HepG2 (cell line): ENCODE measurements at regions not wholly inside any gene's neighbourhood (a gene's known extent, or its start where the extent isn't known, plus 50 kb on each side); places are given as distances from the start of the nearest gene placed in this dataset.

Experiments
- ATAC-seq: fragments of 200-7000 bp; cut with Tn5 transposase; 3 replicates; pipeline ENCODE4 v1.9.1; 2020; ENCODE audit warnings: mild to moderate bottlenecking, moderate library complexity
- BruUV-seq: library from RNA; stranded (reverse); fragments of 400-500 nt; replicated peaks from 2 replicates; lab custom pipeline; 2021; lab: Mats Ljungman, UMichigan
- CTCF ChIA-PET: fragments of 300-600 bp; formaldehyde crosslinking; extraction: SDS; loops from one replicate; lab custom pipeline; 2021; ENCODE audit warnings: low total read pairs, inconsistent platforms, low intra/inter-chr PET ratio; lab: Yijun Ruan, JAX
- POLR2A ChIA-PET: fragments of 350-600 bp; sonication (Branson Sonifier 250); formaldehyde crosslinking; loops from one replicate; lab custom pipeline; 2020; ENCODE audit warnings: antibody characterized with exemption, inconsistent platforms; lab: Yijun Ruan, JAX
- DNase-seq: peaks from one replicate; pipeline ENCODE4 v3.0.0-alpha.2; 2015; ENCODE audit warnings: low spot score
- FAIRE-seq: peaks from 3 replicates; lab custom pipeline; 2011; peaks lifted over from hg19 to GRCh38; lab: Jason Lieb, UNC
- H2AFZ ChIP-seq: one replicate; pipeline ENCODE4 v1.6.1; 2011; ENCODE audit warnings: low read length, inconsistent platforms
- H3K27ac ChIP-seq: fragments of 300-600 bp; 3 replicates; pipeline ENCODE4 v1.8.0; 2011; ENCODE audit warnings: mixed run types, mild to moderate bottlenecking, mixed read lengths, low read length, inconsistent platforms; ENCODE audit not compliant: insufficient read depth; ENCODE audit errors: extremely low read length
- H3K27me3 ChIP-seq, 2 experiments: fragments of 200-600 bp in 1 of 2; 2 replicates in 1 of 2; 3 replicates in 1 of 2; pipeline versions ENCODE4 v1.6.0 to v1.8.0; 2011; ENCODE audit warnings: low read length in 2 of 2, mild to moderate bottlenecking in 2 of 2, moderate library complexity in 2 of 2, inconsistent platforms in 1 of 2; ENCODE audit not compliant: insufficient read depth in 2 of 2, control insufficient read depth in 1 of 2
- H3K36me3 ChIP-seq, 2 experiments: fragments of 200-600 bp in 1 of 2; replicated peaks in 1 of 2; 2 replicates in 1 of 2; 3 replicates in 1 of 2; pipeline versions ENCODE4 v1.5.1 to v1.8.0; 2011; ENCODE audit warnings: low read length in 2 of 2, inconsistent platforms in 1 of 2; ENCODE audit not compliant: insufficient read depth in 2 of 2, control insufficient read depth in 1 of 2
- H3K4me1 ChIP-seq: 2 replicates; pipeline ENCODE4 v1.5.1; 2012; ENCODE audit warnings: low read length, inconsistent platforms; ENCODE audit not compliant: insufficient read depth
- H3K4me2 ChIP-seq: 2 replicates; pipeline ENCODE4 v1.6.0; 2011; ENCODE audit warnings: low read depth, low read length, inconsistent platforms
- H3K4me3 ChIP-seq, 3 experiments: fragments of 200-600 bp in 1 of 3; sonication (generic), shearing (Covaris generic) in 1 of 3; replicated peaks in 1 of 3; 2 replicates each; pipeline ENCODE4 v1.5.1; 2011 to 2016; ENCODE audit warnings: low read length in 3 of 3, inconsistent platforms in 2 of 3, low read depth in 2 of 3, mild to moderate bottlenecking in 2 of 3, control low read depth in 1 of 3, mixed read lengths in 1 of 3; ENCODE audit not compliant: insufficient read depth in 1 of 3
- H3K79me2 ChIP-seq: one replicate; pipeline ENCODE4 v1.6.1; 2011; ENCODE audit warnings: low read length, inconsistent platforms; ENCODE audit not compliant: insufficient read depth
- H3K9ac ChIP-seq: 2 replicates; pipeline ENCODE4 v1.6.0; 2011; ENCODE audit warnings: mild to moderate bottlenecking, low read depth, low read length, inconsistent platforms; ENCODE audit not compliant: insufficient read depth
- H3K9me3 ChIP-seq: 2 replicates; pipeline ENCODE4 v1.5.1; 2012; ENCODE audit warnings: mild to moderate bottlenecking, low read length
- H4K20me1 ChIP-seq: 2 replicates; pipeline ENCODE4 v1.6.0; 2011; ENCODE audit warnings: inconsistent platforms, mild to moderate bottlenecking, low read length, moderate library complexity; ENCODE audit not compliant: insufficient read depth
- GABPB1 ChIP-seq: IDR thresholded peaks from 2 replicates; pipeline ENCODE4 v1.6.1; 2016; ENCODE audit warnings: mild to moderate bottlenecking, missing genetic modification reagents, moderate library complexity, missing compliant biosample characterization
- MTA1 ChIP-seq: sonication (generic); formaldehyde crosslinking; IDR thresholded peaks from 2 replicates; pipeline ENCODE4 v1.4.0; 2020; ENCODE audit warnings: missing genetic modification reagents, mild to moderate bottlenecking, borderline replicate concordance
- SP2 ChIP-seq: sonication (generic); formaldehyde crosslinking; IDR thresholded peaks from 2 replicates; pipeline ENCODE4 v1.5.1; 2020; ENCODE audit warnings: mild to moderate bottlenecking, missing genetic modification reagents
- ZEB1 ChIP-seq: IDR thresholded peaks from 2 replicates; pipeline ENCODE4 v1.6.1; 2012; ENCODE audit warnings: mild to moderate bottlenecking, low read depth, inconsistent platforms; ENCODE audit not compliant: insufficient replicate concordance
- ZNF10 ChIP-seq: sonication (generic); formaldehyde crosslinking; IDR thresholded peaks from 2 replicates; pipeline ENCODE4 v1.4.0; 2020; ENCODE audit warnings: mild to moderate bottlenecking, low read depth, missing genetic modification reagents, borderline replicate concordance
- ZNF138 ChIP-seq: sonication (generic); formaldehyde crosslinking; IDR thresholded peaks from 2 replicates; pipeline ENCODE4 v1.5.0; 2020; ENCODE audit warnings: mild to moderate bottlenecking, low read depth, missing genetic modification reagents
- ZNF224 ChIP-seq: sonication (generic); formaldehyde crosslinking; IDR thresholded peaks from 2 replicates; pipeline ENCODE4 v1.5.0; 2020; ENCODE audit warnings: mild to moderate bottlenecking, missing genetic modification reagents
- ZNF446 ChIP-seq: sonication (generic); formaldehyde crosslinking; IDR thresholded peaks from 2 replicates; pipeline ENCODE4 v1.5.0; 2020; ENCODE audit warnings: mild to moderate bottlenecking, missing genetic modification reagents
- ZNF549 ChIP-seq: sonication (generic); formaldehyde crosslinking; IDR thresholded peaks from 2 replicates; pipeline ENCODE4 v1.5.0; 2020; ENCODE audit warnings: missing genetic modification reagents
- ZNF839 ChIP-seq: sonication (generic); formaldehyde crosslinking; IDR thresholded peaks from 2 replicates; pipeline ENCODE4 v1.4.0; 2020; ENCODE audit warnings: missing genetic modification reagents, mild to moderate bottlenecking, borderline replicate concordance
- WGBS: methylation state at CpG from one replicate; pipeline ENCODE4 v1.1.6; 2017; ENCODE audit warnings: low lambda C conversion rate; 5-methylcytosine and 5-hydroxymethylcytosine counted together
- in situ Hi-C: cut with HindIII; loops from 2 replicates; pipeline ENCODE4 v1.10.0; 2017; ENCODE audit warnings: low pct_unique_long_range_greater_than_20kb; ENCODE audit not compliant: extremely low pct_ligation_motif_present
- intact Hi-C: fragments of 100-400 bp; cut with micrococcal nuclease; formaldehyde crosslinking; loops from one replicate; pipeline ENCODE4 v1.10.0; 2022; ENCODE audit not compliant: unreplicated experiment
- TF ChIP-seq, protein P1 (sequence below): sonication (generic); formaldehyde crosslinking; IDR thresholded peaks from 2 replicates; pipeline ENCODE4 v1.5.0; 2020; ENCODE audit warnings: mild to moderate bottlenecking, missing genetic modification reagents, borderline replicate concordance

DNA sequence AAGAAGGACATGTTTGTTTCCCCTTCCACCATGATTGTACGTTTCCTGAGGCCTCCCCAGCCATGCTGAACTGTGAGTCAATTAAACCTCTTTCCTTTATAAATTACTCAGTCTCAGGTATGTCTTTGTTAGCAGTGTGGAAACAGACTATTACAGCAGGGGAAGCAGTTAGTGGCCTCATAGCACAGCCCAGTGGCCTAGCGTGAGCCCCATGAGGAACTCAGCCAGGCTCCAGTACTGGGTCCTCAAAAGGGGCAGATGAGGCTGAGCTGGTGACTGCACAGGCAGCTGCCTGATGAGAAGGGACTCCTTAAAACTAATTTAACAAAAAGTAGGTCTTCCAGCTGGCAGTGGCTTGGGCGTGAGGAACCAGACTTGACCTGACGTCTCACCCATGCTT lies 399.9 kb downstream of the CDH26 start:
- no peak overlapping the region for H3K4me2 ChIP-seq
- no TSS peak for BruUV-seq
- DNase-seq = no peak
- H3K27me3 ChIP-seq = no peaks in the 10 kb centered on the region; a peak in 1 of 5 replicates
- 6% methylated on average over 2 of the region's 4 CpGs for WGBS
- CTCF ChIA-PET = no interaction called here
- H3K36me3 ChIP-seq = no peaks in the 10 kb centered on the region
- no peaks in the 10 kb centered on the region for H3K4me1 ChIP-seq
- no peaks in the 10 kb centered on the region for H4K20me1 ChIP-seq
- in situ Hi-C loops = loop anchor here (10.0 kb wide), 1 partner anchor 57 kb away; no protein-coding TSS in a partner anchor
- TF ChIP-seq SP2 (CRISPR knock-in tag) (no peak), ZNF549 (CRISPR knock-in tag) (no peak), ZNF446 (CRISPR knock-in tag) (no peak), ZEB1 (no peak), ZNF839 (CRISPR knock-in tag) (no peak)
- TF ChIP-seq, all 625 proteins: peak for 0
- H3K79me2 ChIP-seq = no peaks in the 10 kb centered on the region
- no peak overlapping the region for H2AFZ ChIP-seq
- POLR2A ChIA-PET = no interaction called here
- H3K4me3 ChIP-seq = no peak overlapping the region
- intact Hi-C loops = no loop called here
- H3K9me3 ChIP-seq = peaks cover 43% of the 10 kb centered on the region
- H3K27ac ChIP-seq = no peak overlapping the region
- ATAC-seq (no peak), FAIRE-seq (no peak)
- no peak overlapping the region for H3K9ac ChIP-seq

DNA sequence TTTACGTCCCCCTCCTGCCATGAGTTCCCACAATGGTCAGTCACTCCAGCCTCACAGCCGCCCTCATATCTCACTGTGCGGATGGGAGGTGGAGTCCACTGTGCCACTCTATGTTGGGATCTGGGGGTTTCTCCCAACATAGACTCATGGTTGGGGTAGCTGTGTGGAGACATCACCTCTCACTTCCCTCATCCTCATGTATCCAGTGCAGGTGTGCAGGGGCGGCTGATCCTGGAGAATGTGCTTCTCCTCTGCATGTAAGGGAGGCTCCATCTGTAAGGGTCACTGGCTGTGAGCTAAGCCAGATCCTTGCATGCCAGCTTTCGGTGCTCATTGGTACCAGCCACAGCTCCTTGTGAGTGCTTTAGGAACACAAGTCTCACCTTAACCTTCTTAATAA lies 400.8 kb downstream of the CDH26 start:
- ChIA-PET POLR2A (no interaction called here), CTCF (no interaction called here)
- Histone ChIP-seq H3K27me3 (no peaks in the 10 kb centered on the region; a peak in 1 of 5 replicates), H3K4me2 (no peak overlapping the region), H4K20me1 (no peaks in the 10 kb centered on the region), H3K4me1 (no peaks in the 10 kb centered on the region), H3K4me3 (no peak overlapping the region), H3K9me3 (peaks cover 36% of the 10 kb centered on the region), H2AFZ (no peak overlapping the region), H3K79me2 (no peaks in the 10 kb centered on the region), H3K9ac (no peak overlapping the region), H3K36me3 (no peaks in the 10 kb centered on the region), H3K27ac (no peak overlapping the region)
- intact Hi-C loops = no loop called here
- FAIRE-seq (no peak), DNase-seq (no peak), ATAC-seq (no peak)
- in situ Hi-C loops = loop anchor here (10.0 kb wide), 1 partner anchor 56 kb away; no protein-coding TSS in a partner anchor
- no TSS peak for BruUV-seq
- TF ChIP-seq, protein P1, sequence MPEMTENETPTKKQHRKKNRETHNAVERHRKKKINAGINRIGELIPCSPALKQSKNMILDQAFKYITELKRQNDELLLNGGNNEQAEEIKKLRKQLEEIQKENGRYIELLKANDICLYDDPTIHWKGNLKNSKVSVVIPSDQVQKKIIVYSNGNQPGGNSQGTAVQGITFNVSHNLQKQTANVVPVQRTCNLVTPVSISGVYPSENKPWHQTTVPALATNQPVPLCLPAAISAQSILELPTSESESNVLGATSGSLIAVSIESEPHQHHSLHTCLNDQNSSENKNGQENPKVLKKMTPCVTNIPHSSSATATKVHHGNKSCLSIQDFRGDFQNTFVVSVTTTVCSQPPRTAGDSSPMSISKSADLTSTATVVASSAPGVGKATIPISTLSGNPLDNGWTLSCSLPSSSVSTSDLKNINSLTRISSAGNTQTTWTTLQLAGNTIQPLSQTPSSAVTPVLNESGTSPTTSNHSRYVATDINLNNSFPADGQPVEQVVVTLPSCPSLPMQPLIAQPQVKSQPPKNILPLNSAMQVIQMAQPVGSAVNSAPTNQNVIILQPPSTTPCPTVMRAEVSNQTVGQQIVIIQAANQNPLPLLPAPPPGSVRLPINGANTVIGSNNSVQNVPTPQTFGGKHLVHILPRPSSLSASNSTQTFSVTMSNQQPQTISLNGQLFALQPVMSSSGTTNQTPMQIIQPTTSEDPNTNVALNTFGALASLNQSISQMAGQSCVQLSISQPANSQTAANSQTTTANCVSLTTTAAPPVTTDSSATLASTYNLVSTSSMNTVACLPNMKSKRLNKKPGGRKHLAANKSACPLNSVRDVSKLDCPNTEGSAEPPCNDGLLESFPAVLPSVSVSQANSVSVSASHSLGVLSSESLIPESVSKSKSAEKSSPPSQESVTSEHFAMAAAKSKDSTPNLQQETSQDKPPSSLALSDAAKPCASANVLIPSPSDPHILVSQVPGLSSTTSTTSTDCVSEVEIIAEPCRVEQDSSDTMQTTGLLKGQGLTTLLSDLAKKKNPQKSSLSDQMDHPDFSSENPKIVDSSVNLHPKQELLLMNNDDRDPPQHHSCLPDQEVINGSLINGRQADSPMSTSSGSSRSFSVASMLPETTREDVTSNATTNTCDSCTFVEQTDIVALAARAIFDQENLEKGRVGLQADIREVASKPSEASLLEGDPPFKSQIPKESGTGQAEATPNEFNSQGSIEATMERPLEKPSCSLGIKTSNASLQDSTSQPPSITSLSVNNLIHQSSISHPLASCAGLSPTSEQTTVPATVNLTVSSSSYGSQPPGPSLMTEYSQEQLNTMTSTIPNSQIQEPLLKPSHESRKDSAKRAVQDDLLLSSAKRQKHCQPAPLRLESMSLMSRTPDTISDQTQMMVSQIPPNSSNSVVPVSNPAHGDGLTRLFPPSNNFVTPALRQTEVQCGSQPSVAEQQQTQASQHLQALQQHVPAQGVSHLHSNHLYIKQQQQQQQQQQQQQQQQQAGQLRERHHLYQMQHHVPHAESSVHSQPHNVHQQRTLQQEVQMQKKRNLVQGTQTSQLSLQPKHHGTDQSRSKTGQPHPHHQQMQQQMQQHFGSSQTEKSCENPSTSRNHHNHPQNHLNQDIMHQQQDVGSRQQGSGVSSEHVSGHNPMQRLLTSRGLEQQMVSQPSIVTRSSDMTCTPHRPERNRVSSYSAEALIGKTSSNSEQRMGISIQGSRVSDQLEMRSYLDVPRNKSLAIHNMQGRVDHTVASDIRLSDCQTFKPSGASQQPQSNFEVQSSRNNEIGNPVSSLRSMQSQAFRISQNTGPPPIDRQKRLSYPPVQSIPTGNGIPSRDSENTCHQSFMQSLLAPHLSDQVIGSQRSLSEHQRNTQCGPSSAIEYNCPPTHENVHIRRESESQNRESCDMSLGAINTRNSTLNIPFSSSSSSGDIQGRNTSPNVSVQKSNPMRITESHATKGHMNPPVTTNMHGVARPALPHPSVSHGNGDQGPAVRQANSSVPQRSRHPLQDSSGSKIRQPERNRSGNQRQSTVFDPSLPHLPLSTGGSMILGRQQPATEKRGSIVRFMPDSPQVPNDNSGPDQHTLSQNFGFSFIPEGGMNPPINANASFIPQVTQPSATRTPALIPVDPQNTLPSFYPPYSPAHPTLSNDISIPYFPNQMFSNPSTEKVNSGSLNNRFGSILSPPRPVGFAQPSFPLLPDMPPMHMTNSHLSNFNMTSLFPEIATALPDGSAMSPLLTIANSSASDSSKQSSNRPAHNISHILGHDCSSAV (CRISPR knock-in tag) = no peak
- TF ChIP-seq ZNF10 (CRISPR knock-in tag) (no peak), ZNF138 (CRISPR knock-in tag) (no peak), GABPB1 (CRISPR knock-in tag) (no peak), MTA1 (CRISPR knock-in tag) (no peak), ZNF224 (no peak)
- 25% methylated on average over 5 of the region's 5 CpGs for WGBS
